ENCODE measurements at regions not wholly inside any gene's neighbourhood (a gene's known extent, or its start where the extent isn't known, plus 50 kb on each side); places are given as distances from the start of the nearest gene placed in this dataset.
"Not testable (repeated sequence)": the region's sequence is repeated elsewhere in the genome, so short reads cannot be mapped to it uniquely, and the experiment has no call there.

DNA sequence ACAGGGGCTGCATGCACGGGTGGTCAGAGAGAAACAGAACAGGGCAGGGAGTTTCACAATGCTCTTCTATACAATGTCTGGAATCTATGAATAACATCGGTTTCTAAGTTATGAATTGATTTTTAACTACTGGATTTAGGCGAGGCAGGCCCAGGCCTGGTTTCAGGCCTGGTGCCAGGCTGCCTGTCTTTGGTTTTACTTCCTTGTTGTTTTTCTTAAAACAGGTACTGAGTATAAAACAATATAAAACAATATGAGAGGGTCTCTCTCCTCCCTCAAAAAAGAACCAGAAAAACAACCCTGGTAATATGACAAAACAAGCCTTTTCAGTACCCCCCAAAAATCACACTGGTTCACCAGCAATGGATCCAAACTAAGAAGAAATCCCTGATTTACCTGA, 196.1 kb upstream of the ANXA10 start:
- not testable (repeated sequence) for TF ChIP-seq SUZ12 (IDR thresholded peaks at IDR 0.05; ENCODE audit: extremely low read depth, insufficient read depth, insufficient read length); YY1 (IDR thresholded peaks at IDR 0.05; ENCODE audit: insufficient read depth, insufficient read length)
